Naive thymus-derived CD4-positive, alpha-beta T cell (primary cell): ENCODE measurements at regions not wholly inside any gene's neighbourhood (a gene's known extent, or its start where the extent isn't known, plus 50 kb on each side); places are given as distances from the start of the nearest gene placed in this dataset.

Source experiments
- ATAC-seq: fragments of 150-1000 bp; cut with Tn5 transposase; 2 replicates; pipeline ENCODE4 v1.10.0; 2021; ENCODE audit warnings: mild to moderate bottlenecking, moderate library complexity
- CTCF ChIA-PET: fragments of 350-600 bp; sonication (Branson Sonifier 250); formaldehyde crosslinking; loops from one replicate; lab custom pipeline; 2021; ENCODE audit warnings: antibody characterized with exemption; lab: Charles Lee
- POLR2A ChIA-PET: fragments of 350-600 bp; sonication (Branson Sonifier 250); formaldehyde crosslinking; loops from one replicate; lab custom pipeline; 2021; ENCODE audit warnings: antibody characterized with exemption, inconsistent platforms; lab: Charles Lee
- DNase-seq, 9 donors: peaks; one replicate each; pipeline versions ENCODE4 v3.0.0 to v3.0.0-alpha.2; 2020 to 2022; ENCODE audit warnings: mixed read lengths in 1 of 9
- H3K27ac ChIP-seq: one replicate; pipeline ENCODE4 v1.7.0; 2013; ENCODE audit warnings: mild to moderate bottlenecking, low read depth, low read length, moderate library complexity
- H3K27me3 ChIP-seq, 2 donors: one replicate each; pipeline ENCODE4 v1.7.0; 2013; ENCODE audit warnings: low read length in 2 of 2, mild to moderate bottlenecking in 2 of 2, moderate library complexity in 2 of 2; ENCODE audit not compliant: control insufficient read depth in 2 of 2, insufficient read depth in 2 of 2
- H3K36me3 ChIP-seq, 3 experiments: 1 replicate in 2 of 3; 2 replicates in 1 of 3; pipeline ENCODE4 v1.7.0; 2013; ENCODE audit warnings: low read length in 3 of 3, mild to moderate bottlenecking in 3 of 3, moderate library complexity in 1 of 3; ENCODE audit not compliant: insufficient read depth in 3 of 3, control insufficient read depth in 2 of 3
- H3K4me1 ChIP-seq, 2 donors: one replicate each; pipeline ENCODE4 v1.7.0; 2013; ENCODE audit warnings: low read length in 2 of 2, mild to moderate bottlenecking in 2 of 2, moderate library complexity in 1 of 2; ENCODE audit not compliant: control insufficient read depth in 2 of 2, insufficient read depth in 2 of 2
- H3K4me3 ChIP-seq: 2 replicates; pipeline ENCODE4 v1.7.0; 2013; ENCODE audit warnings: mild to moderate bottlenecking, low read length
- H3K9me3 ChIP-seq, 3 experiments: 1 replicate in 2 of 3; 2 replicates in 1 of 3; pipeline ENCODE4 v1.7.0; 2013; ENCODE audit warnings: low read length in 3 of 3; ENCODE audit not compliant: control insufficient read depth in 2 of 3
- H3K27ac Mint-ChIP-seq, 9 donors: one replicate each; pipeline ENCODE4 v1.8.0; 2020 to 2022; ENCODE audit warnings: mixed read lengths in 9 of 9, mild to moderate bottlenecking in 8 of 9, moderate library complexity in 5 of 9, inconsistent platforms in 2 of 9
- H3K27me3 Mint-ChIP-seq, 5 donors: one replicate each; pipeline ENCODE4 v1.8.0; 2021 to 2022; ENCODE audit warnings: mixed read lengths in 5 of 5, mild to moderate bottlenecking in 1 of 5
- H3K36me3 Mint-ChIP-seq, 5 donors: one replicate each; pipeline ENCODE4 v1.8.0; 2020 to 2022; ENCODE audit warnings: mixed read lengths in 5 of 5, mild to moderate bottlenecking in 3 of 5, inconsistent platforms in 1 of 5
- H3K4me1 Mint-ChIP-seq, 7 donors: one replicate each; pipeline ENCODE4 v1.8.0; 2020 to 2022; ENCODE audit warnings: mixed read lengths in 7 of 7, mild to moderate bottlenecking in 3 of 7, inconsistent platforms in 1 of 7
- H3K4me3 Mint-ChIP-seq, 10 donors: one replicate each; pipeline ENCODE4 v1.8.0; 2020 to 2022; ENCODE audit warnings: mild to moderate bottlenecking in 10 of 10, mixed read lengths in 10 of 10, moderate library complexity in 6 of 10, inconsistent platforms in 2 of 10
- H3K9me3 Mint-ChIP-seq, 11 donors: one replicate each; pipeline ENCODE4 v1.8.0; 2020 to 2022; ENCODE audit warnings: mixed read lengths in 11 of 11, mild to moderate bottlenecking in 4 of 11, inconsistent platforms in 1 of 11, moderate library complexity in 1 of 11
- intact Hi-C, 2 donors: fragments of 100-400 bp; cut with micrococcal nuclease; formaldehyde crosslinking; loops; one replicate each; pipeline ENCODE4 v1.15.1; 2023

DNA sequence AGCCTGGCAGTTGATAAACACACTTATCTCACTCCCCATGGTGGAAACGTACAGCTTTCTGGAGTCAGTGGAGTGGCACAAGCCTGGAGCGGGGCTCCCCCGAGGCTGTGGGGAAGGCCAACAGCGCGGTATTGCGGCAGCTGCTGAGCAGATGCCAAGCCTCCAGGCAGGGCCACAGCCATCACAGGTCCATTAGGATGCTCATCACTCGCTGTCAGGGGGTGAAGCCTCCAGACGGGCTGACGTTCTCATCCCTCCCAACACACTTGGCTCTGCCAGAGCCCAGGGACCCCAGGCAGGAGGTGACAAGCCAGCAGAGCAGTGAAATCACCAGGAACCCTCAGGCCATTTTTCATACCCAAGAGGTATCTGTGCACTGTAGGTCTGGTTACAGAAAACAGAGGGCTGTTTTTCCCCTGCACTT, 529.2 kb upstream of the KLHL29 start:
- intact Hi-C loops: no loop called here
- H3K36me3 ChIP-seq: no peaks in the 10 kb centered on the region
- Mint-ChIP-seq H3K36me3 (peaks cover 0 to 4% (median 0%) of the 10 kb centered on the region in 5 donors), H3K27me3 (peaks cover 0 to 10% (median 0%) of the 10 kb centered on the region in 5 donors), H3K27ac (no peak overlapping the region), H3K4me3 (no peak overlapping the region), H3K9me3 (peaks cover 0 to 14% (median 6%) of the 10 kb centered on the region in 11 donors), H3K4me1 (no peaks in the 10 kb centered on the region)
- DNase-seq: no peak
- no peak overlapping the region for H3K4me3 ChIP-seq
- ChIA-PET POLR2A (no interaction called here), CTCF (no interaction called here)
- no peaks in the 10 kb centered on the region for H3K4me1 ChIP-seq
- H3K9me3 ChIP-seq: peaks cover 0 to 3% (median 0%) of the 10 kb centered on the region in 3 experiments
- no peak overlapping the region for H3K27ac ChIP-seq
- no peaks in the 10 kb centered on the region for H3K27me3 ChIP-seq
- ATAC-seq: no peak

DNA sequence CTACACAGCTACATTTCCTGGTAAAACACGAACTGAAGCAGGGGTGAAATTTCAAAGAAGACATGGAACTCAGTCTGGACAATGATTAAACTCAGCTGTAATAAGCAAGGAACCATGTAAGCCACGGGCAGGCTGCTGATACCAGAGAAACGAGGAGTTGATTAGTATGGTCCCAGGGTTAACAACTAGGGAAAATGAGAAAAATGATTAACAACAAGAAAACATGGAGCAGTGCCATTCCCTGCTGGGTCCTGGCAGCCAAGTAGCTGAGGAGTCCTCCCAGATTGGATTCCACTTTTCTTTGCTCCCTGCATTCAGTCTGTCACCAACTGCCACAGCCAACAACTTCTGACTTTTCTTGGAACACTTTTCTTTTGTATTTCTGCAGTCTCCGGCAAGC, 517.0 kb upstream of the KLHL29 start:
- H3K36me3 ChIP-seq: no peaks in the 10 kb centered on the region
- H3K4me3 ChIP-seq: no peak overlapping the region
- POLR2A ChIA-PET: no interaction called here
- no peak overlapping the region for H3K27ac Mint-ChIP-seq
- no peaks in the 10 kb centered on the region for H3K9me3 ChIP-seq
- H3K27ac ChIP-seq: no peak overlapping the region
- peaks cover 0 to 1% (median 0%) of the 10 kb centered on the region in 11 donors for H3K9me3 Mint-ChIP-seq
- H3K36me3 Mint-ChIP-seq: no peaks in the 10 kb centered on the region
- no peaks in the 10 kb centered on the region for H3K4me1 ChIP-seq
- intact Hi-C loops: no loop called here
- DNase-seq: no peak
- no peaks in the 10 kb centered on the region for H3K4me1 Mint-ChIP-seq
- no peak overlapping the region for H3K4me3 Mint-ChIP-seq
- H3K27me3 Mint-ChIP-seq: peaks cover 0 to 9% (median 0%) of the 10 kb centered on the region in 5 donors
- ATAC-seq: no peak
- CTCF ChIA-PET: no interaction called here
- no peaks in the 10 kb centered on the region for H3K27me3 ChIP-seq

DNA sequence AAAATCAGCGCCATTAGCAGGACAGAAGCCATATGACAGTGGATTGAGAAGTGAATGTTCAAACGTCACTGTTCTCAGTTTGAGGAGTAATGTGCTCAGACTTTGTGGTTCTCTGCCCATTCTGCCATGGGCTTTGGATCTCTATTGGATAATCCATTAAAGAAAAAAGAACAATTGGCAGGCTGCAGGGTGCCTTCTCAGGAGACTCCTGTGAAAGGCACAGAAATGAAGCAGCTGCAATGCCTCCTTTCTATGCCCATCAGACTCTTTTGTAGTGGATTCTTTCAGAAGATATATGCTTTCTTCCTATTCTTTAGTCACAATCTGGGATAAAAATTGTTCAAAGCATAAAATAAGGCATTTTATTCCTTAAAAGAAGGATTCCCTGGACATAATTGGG, 506.9 kb upstream of the KLHL29 start:
- intact Hi-C loops: no loop called here
- Mint-ChIP-seq H3K27me3 (peaks cover 0 to 5% (median 3%) of the 10 kb centered on the region in 5 donors), H3K36me3 (no peaks in the 10 kb centered on the region), H3K4me1 (no peaks in the 10 kb centered on the region), H3K9me3 (peaks cover 0 to 27% (median 2%) of the 10 kb centered on the region in 11 donors), H3K4me3 (no peak overlapping the region), H3K27ac (no peak overlapping the region)
- Histone ChIP-seq H3K4me1 (no peaks in the 10 kb centered on the region), H3K27ac (no peak overlapping the region), H3K9me3 (no peaks in the 10 kb centered on the region), H3K27me3 (no peaks in the 10 kb centered on the region), H3K4me3 (no peak overlapping the region), H3K36me3 (no peaks in the 10 kb centered on the region)
- POLR2A ChIA-PET: no interaction called here
- CTCF ChIA-PET: no interaction called here
- DNase-seq: no peak
- no peak for ATAC-seq

DNA sequence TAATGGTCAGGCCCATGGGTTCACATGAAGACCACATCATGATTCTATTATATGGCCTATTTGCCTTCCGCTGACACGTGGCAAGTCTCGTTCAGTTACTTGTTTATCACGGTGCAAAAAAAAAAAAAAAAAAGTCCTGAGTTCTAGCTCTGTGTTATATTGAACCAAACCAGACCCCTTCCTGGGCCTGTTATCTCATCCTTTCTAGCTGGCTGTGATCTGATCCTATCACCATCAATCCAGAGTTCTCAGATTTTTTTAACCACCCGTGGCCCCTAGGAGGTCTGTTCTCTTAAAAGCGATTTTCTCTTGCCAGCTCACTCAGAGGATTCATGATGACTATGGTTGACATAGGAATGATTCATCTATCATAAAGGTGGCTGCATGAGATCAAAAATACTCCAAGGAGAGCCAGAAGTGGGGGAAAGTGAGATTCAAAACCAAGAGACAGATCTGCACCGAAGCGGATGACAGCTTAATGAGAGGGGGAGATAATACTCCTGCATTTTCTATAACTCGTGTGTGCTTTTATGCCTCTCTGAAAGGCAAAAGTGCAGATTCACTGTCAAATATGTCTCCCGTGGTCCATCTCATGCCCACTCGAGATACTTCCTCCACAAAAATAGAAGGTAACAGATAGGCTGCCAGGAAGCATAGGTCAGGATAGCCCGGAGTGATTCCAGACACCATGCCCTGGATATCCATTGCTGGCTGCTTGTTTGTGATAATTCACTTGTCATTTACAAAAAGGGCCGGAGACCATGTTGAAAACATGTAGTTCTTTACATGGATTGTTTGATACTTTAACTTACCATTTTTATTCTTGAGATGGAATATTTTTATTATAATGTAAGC, 505.7 kb upstream of the KLHL29 start:
- no peaks in the 10 kb centered on the region for H3K4me1 ChIP-seq
- no peak overlapping the region for H3K4me3 ChIP-seq
- ATAC-seq (no peak), DNase-seq (no peak)
- no peaks in the 10 kb centered on the region for H3K36me3 Mint-ChIP-seq
- no peaks in the 10 kb centered on the region for H3K4me1 Mint-ChIP-seq
- ChIA-PET CTCF (no interaction called here), POLR2A (no interaction called here)
- H3K27ac Mint-ChIP-seq: no peak overlapping the region
- no peaks in the 10 kb centered on the region for H3K27me3 ChIP-seq
- intact Hi-C loops: no loop called here
- H3K4me3 Mint-ChIP-seq: no peak overlapping the region
- no peak overlapping the region for H3K27ac ChIP-seq
- H3K9me3 Mint-ChIP-seq: peaks cover 0 to 20% (median 2%) of the 10 kb centered on the region in 11 donors
- peaks cover 0 to 3% (median 0%) of the 10 kb centered on the region in 5 donors for H3K27me3 Mint-ChIP-seq
- H3K36me3 ChIP-seq: no peaks in the 10 kb centered on the region
- H3K9me3 ChIP-seq: no peaks in the 10 kb centered on the region

DNA sequence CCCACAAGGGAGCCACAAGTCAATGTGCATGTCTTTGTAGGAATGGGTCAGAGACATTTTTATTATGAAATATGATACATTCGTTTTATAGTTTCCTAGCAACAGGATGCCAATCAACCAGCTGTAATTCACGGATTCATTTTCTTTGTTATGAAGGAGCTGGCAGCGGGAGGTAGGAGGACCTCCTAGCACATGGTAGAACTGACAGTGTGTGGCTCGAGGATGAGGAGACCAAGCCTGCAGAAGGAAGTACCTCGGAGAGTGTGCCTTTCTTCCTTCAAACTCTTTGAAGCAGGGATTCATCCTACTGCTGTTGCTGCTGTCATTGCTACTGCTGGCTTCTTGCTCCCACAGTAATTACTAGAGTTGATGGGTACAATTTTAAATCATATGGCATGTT, 504.8 kb upstream of the KLHL29 start:
- Histone ChIP-seq H3K27me3 (no peaks in the 10 kb centered on the region), H3K36me3 (no peaks in the 10 kb centered on the region), H3K4me1 (no peaks in the 10 kb centered on the region), H3K27ac (no peak overlapping the region), H3K4me3 (no peak overlapping the region), H3K9me3 (no peaks in the 10 kb centered on the region)
- Mint-ChIP-seq H3K9me3 (peaks cover 0 to 12% (median 3%) of the 10 kb centered on the region in 11 donors), H3K27ac (no peak overlapping the region), H3K4me1 (no peaks in the 10 kb centered on the region), H3K36me3 (no peaks in the 10 kb centered on the region), H3K4me3 (no peak overlapping the region), H3K27me3 (peaks cover 0 to 3% (median 0%) of the 10 kb centered on the region in 5 donors)
- DNase-seq (no peak), ATAC-seq (no peak)
- ChIA-PET CTCF (no interaction called here), POLR2A (no interaction called here)
- intact Hi-C loops: no loop called here

DNA sequence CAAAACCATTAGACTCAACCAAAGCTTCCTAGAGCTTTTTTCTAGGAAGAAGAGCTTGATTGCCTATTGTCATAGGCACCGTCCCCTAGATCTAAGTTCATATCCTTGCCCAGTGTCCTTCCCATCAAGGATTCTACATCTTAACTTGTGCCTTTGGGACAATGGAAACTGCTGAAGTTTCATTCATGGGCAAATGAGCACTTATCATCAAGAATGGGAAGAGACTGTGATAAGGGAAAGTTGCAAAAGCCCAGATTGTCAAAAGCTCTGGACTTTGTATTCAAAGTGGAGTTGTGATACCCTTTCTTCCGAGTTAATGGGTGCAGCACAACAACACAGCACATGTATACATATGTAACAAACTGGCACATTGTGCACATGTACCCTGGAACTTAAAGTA, 503.0 kb upstream of the KLHL29 start:
- no peaks in the 10 kb centered on the region for H3K4me1 Mint-ChIP-seq
- no peaks in the 10 kb centered on the region for H3K9me3 ChIP-seq
- no peak overlapping the region for H3K27ac Mint-ChIP-seq
- no peaks in the 10 kb centered on the region for H3K27me3 ChIP-seq
- no peak overlapping the region for H3K4me3 ChIP-seq
- peaks cover 0 to 3% (median 0%) of the 10 kb centered on the region in 5 donors for H3K27me3 Mint-ChIP-seq
- DNase-seq (no peak), ATAC-seq (no peak)
- H3K27ac ChIP-seq: no peak overlapping the region
- ChIA-PET CTCF (no interaction called here), POLR2A (no interaction called here)
- intact Hi-C loops: no loop called here
- no peaks in the 10 kb centered on the region for H3K4me1 ChIP-seq
- no peaks in the 10 kb centered on the region for H3K36me3 Mint-ChIP-seq
- H3K36me3 ChIP-seq: no peaks in the 10 kb centered on the region
- H3K4me3 Mint-ChIP-seq: no peak overlapping the region
- peaks cover 0 to 7% (median 0%) of the 10 kb centered on the region in 11 donors for H3K9me3 Mint-ChIP-seq

DNA sequence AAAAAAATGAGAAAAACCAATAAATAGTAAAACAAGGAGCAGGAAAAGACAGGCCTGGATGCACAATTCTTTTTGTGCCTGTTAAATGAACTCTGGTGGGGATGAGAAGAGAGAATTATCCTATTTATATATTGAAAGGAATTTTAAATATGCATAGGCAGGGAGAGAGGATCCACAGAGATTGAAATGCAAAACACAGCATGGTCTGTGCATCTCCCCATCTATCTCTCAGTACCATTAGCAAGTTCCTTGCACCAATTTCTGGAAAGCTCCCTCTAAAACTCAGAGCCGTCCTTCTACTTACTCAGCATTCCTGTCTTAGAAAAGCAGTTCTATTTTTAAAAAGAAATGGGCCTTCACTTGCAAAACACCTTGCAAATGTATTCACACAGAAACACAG, 502.3 kb upstream of the KLHL29 start:
- no peaks in the 10 kb centered on the region for H3K9me3 ChIP-seq

More for the DNA sequence above, 502.3 kb upstream of the KLHL29 start:
- Mint-ChIP-seq H3K27me3 (peaks cover 0 to 3% (median 0%) of the 10 kb centered on the region in 5 donors), H3K4me3 (no peak overlapping the region), H3K36me3 (no peaks in the 10 kb centered on the region), H3K4me1 (no peaks in the 10 kb centered on the region), H3K9me3 (peaks cover 0 to 7% (median 0%) of the 10 kb centered on the region in 11 donors), H3K27ac (no peak overlapping the region)
- no peak overlapping the region for H3K27ac ChIP-seq
- H3K4me3 ChIP-seq: no peak overlapping the region
- H3K4me1 ChIP-seq: no peaks in the 10 kb centered on the region
- intact Hi-C loops: no loop called here
- no peaks in the 10 kb centered on the region for H3K27me3 ChIP-seq
- H3K36me3 ChIP-seq: no peaks in the 10 kb centered on the region
- POLR2A ChIA-PET: no interaction called here
- CTCF ChIA-PET: no interaction called here
- ATAC-seq (no peak), DNase-seq (no peak)
